HL-60 (cell line): ENCODE measurements at regions not wholly inside any gene's neighbourhood (a gene's known extent, or its start where the extent isn't known, plus 50 kb on each side); places are given as distances from the start of the nearest gene placed in this dataset.

ENCODE experiments used
- DNase-seq, 2 experiments: peaks; one replicate each; pipeline ENCODE4 v3.0.0-alpha.2; 2010 to 2020; ENCODE audit warnings: low read depth in 1 of 2, low spot score in 1 of 2
- H3K27ac ChIP-seq: fragments of 250-450 bp; sonication (Bioruptor Pico); replicated peaks from 2 replicates; pipeline ENCODE4 v1.5.1; 2020; ENCODE audit warnings: mild to moderate bottlenecking, moderate library complexity
- H3K27me3 ChIP-seq: fragments of 250-450 bp; sonication (Bioruptor Pico); 2 replicates; pipeline ENCODE4 v1.5.1; 2021; ENCODE audit warnings: mild to moderate bottlenecking, moderate library complexity; ENCODE audit not compliant: insufficient read depth, poor library complexity, severe bottlenecking
- H3K4me3 ChIP-seq: replicated peaks from 2 replicates; pipeline ENCODE4 v1.5.1; 2011; ENCODE audit warnings: mild to moderate bottlenecking, control low read depth, low read length; ENCODE audit not compliant: insufficient read depth
- CTCF ChIP-seq: IDR thresholded peaks from one replicate; pipeline ENCODE4 v1.5.1; 2011; ENCODE audit warnings: low read length, control low read depth, inconsistent platforms; ENCODE audit not compliant: insufficient read depth
- GABPA ChIP-seq: IDR thresholded peaks from 2 replicates; pipeline ENCODE4 v1.6.1; 2012; ENCODE audit warnings: low read depth
- POLR2AphosphoS5 ChIP-seq: IDR thresholded peaks from 2 replicates; pipeline ENCODE4 v1.6.1; 2012; ENCODE audit warnings: low read depth
- REST ChIP-seq: IDR thresholded peaks from 2 replicates; pipeline ENCODE4 v1.6.1; 2012; ENCODE audit warnings: low read depth; ENCODE audit not compliant: insufficient replicate concordance
- SPI1 ChIP-seq: IDR thresholded peaks from 2 replicates; pipeline ENCODE4 v1.6.1; 2012; ENCODE audit warnings: low read depth, mild to moderate bottlenecking, borderline replicate concordance

DNA sequence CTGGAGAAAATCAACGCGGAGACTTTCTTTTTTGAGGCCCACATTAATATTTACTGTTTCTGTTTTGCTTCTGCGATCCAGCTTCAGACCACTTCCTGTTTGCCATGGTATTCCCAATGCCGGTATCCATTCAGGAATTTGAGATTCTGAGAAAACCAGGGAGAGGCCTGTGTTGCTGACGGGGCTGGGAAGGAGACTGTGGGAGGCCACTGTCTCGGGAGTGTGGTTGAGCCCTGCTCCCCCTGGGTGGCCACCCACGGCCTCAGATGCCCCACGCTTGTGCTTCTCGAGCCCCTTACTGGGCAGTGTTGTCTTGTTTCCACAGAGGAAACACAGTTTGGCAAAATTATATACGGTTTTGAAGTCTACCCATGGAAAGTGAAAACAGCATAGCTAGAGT is 403.6 kb upstream of the IRX2 start:
- no peak overlapping the region for H3K27ac ChIP-seq
- peaks cover 3% of the 10 kb centered on the region for H3K27me3 ChIP-seq
- no peak for TF ChIP-seq GABPA
- TF ChIP-seq REST: no peak
- no peak for TF ChIP-seq CTCF
- no peak for TF ChIP-seq POLR2AphosphoS5
- no peak for TF ChIP-seq SPI1

GRCh38 chr5:3153906-3154305 is 402.4 kb upstream of the IRX2 start:
- Histone ChIP-seq H3K27ac (no peak overlapping the region), H3K4me3 (no peak overlapping the region), H3K27me3 (peaks cover 3% of the 10 kb centered on the region)
- no peak for DNase-seq
- no peak for TF ChIP-seq POLR2AphosphoS5
- TF ChIP-seq GABPA: no peak
- no peak for TF ChIP-seq REST

More for the DNA sequence above, 403.6 kb upstream of the IRX2 start:
- no peak for DNase-seq
- no peak overlapping the region for H3K4me3 ChIP-seq

GRCh38 chr5:3153226-3153858 is 401.9 kb upstream of the IRX2 start:
- H3K27ac ChIP-seq: no peak overlapping the region
- peaks cover 3% of the 10 kb centered on the region for H3K27me3 ChIP-seq
- TF ChIP-seq REST: no peak
- no peak for TF ChIP-seq GABPA
- no peak for TF ChIP-seq SPI1
- no peak for TF ChIP-seq POLR2AphosphoS5
- no peak for TF ChIP-seq CTCF
- no peak for DNase-seq
- no peak overlapping the region for H3K4me3 ChIP-seq
